ENCODE measurements at regions not wholly inside any gene's neighbourhood (a gene's known extent, or its start where the extent isn't known, plus 50 kb on each side); places are given as distances from the start of the nearest gene placed in this dataset.

DNA sequence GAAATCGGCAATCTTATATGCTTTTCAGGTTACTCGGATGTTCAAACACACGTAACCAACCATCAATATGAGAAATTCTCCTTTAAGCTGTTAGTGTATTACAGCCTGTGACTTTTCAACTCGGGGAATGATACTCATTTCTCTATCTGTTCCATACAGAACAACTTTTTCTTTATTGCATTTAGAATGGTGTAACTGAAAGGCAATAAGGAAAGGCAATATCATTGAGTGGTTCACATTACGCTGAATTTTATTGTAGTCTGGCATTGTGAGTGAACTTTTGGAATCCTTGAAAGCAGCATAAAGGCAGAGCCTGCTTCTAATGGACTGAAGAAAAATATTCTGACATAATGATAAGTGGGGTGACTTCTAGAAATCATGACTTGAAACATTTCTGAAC, 54.4 kb upstream of the MEF2C start:
- no peak overlapping the region for H3K27ac ChIP-seq
- H3K4me1 ChIP-seq: no peaks in the 10 kb centered on the region
- H3K4me3 ChIP-seq: no peak overlapping the region
- H3K36me3 ChIP-seq: no peaks in the 10 kb centered on the region
- DNase-seq (ENCODE audit: low spot score in 2 of 2): no peak
- H3K9me3 ChIP-seq: no peaks in the 10 kb centered on the region
- TF ChIP-seq POLR2AphosphoS5 (IDR thresholded peaks at IDR 0.05): no peak
- no peak for TF ChIP-seq POLR2A (IDR thresholded peaks at IDR 0.05)
- TF ChIP-seq, protein P1, sequence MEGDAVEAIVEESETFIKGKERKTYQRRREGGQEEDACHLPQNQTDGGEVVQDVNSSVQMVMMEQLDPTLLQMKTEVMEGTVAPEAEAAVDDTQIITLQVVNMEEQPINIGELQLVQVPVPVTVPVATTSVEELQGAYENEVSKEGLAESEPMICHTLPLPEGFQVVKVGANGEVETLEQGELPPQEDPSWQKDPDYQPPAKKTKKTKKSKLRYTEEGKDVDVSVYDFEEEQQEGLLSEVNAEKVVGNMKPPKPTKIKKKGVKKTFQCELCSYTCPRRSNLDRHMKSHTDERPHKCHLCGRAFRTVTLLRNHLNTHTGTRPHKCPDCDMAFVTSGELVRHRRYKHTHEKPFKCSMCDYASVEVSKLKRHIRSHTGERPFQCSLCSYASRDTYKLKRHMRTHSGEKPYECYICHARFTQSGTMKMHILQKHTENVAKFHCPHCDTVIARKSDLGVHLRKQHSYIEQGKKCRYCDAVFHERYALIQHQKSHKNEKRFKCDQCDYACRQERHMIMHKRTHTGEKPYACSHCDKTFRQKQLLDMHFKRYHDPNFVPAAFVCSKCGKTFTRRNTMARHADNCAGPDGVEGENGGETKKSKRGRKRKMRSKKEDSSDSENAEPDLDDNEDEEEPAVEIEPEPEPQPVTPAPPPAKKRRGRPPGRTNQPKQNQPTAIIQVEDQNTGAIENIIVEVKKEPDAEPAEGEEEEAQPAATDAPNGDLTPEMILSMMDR (IDR thresholded peaks at IDR 0.05): no peak
- intact Hi-C loops (cut with DNase I; ENCODE audit: low total_unique reads): no loop called here
- no peaks in the 10 kb centered on the region for H3K27me3 ChIP-seq

- Histone ChIP-seq H3K4me1 (no peaks in the 10 kb centered on the region), H3K27ac (no peak overlapping the region), H3K27me3 (no peaks in the 10 kb centered on the region), H3K4me3 (no peak overlapping the region), H3K9me3 (no peaks in the 10 kb centered on the region), H3K36me3 (no peaks in the 10 kb centered on the region)
- DNase-seq (ENCODE audit: low spot score in 2 of 2): no peak
- intact Hi-C loops (cut with DNase I; ENCODE audit: low total_unique reads): no loop called here
- TF ChIP-seq, protein P1 (IDR thresholded peaks at IDR 0.05): no peak
- TF ChIP-seq POLR2A (IDR thresholded peaks at IDR 0.05): no peak
- no peak for TF ChIP-seq POLR2AphosphoS5 (IDR thresholded peaks at IDR 0.05)
Observed at GRCh38 chr5:88934439-88934838, 51.5 kb upstream of the MEF2C start.
